AG10803 (cell line): ENCODE measurements at regions not wholly inside any gene's neighbourhood (a gene's known extent, or its start where the extent isn't known, plus 50 kb on each side); places are given as distances from the start of the nearest gene placed in this dataset.
"Not testable (repeated sequence)": the region's sequence is repeated elsewhere in the genome, so short reads cannot be mapped to it uniquely, and the experiment has no call there.

Experiments
- DNase-seq: peaks from one replicate; pipeline ENCODE4 v3.0.0; 2010; ENCODE audit warnings: low read depth
- H3K4me3 ChIP-seq: 2 replicates; pipeline ENCODE4 v1.5.1; 2011; ENCODE audit warnings: mild to moderate bottlenecking, low read length, control low read depth
- CTCF ChIP-seq: conservative IDR thresholded peaks from 2 replicates; pipeline ENCODE4 v1.5.1; 2011; ENCODE audit warnings: mild to moderate bottlenecking, low read length, control low read depth, inconsistent platforms

GRCh38 chr19:56972291-56972841 lies 131.8 kb upstream of the PEG3 start:
- no peak overlapping the region for H3K4me3 ChIP-seq
- no peak for TF ChIP-seq CTCF
- no peak for DNase-seq

- TF ChIP-seq CTCF: no peak
- DNase-seq: no peak
- H3K4me3 ChIP-seq: no peak overlapping the region
Observed at GRCh38 chr19:56973713-56974555, 133.4 kb upstream of the PEG3 start.

GRCh38 chr19:56974556-56975207 lies 134.2 kb upstream of the PEG3 start:
- no peak overlapping the region for H3K4me3 ChIP-seq
- no peak for TF ChIP-seq CTCF
- no peak for DNase-seq

GRCh38 chr19:56976300-56976699 lies 135.8 kb upstream of the PEG3 start:
- no peak for DNase-seq
- no peak overlapping the region for H3K4me3 ChIP-seq
- TF ChIP-seq CTCF: no peak

- no peak for DNase-seq
- no peak for TF ChIP-seq CTCF
- no peak overlapping the region for H3K4me3 ChIP-seq
Observed at GRCh38 chr19:56976995-56977906, 136.7 kb upstream of the PEG3 start.

- no peak overlapping the region for H3K4me3 ChIP-seq
- TF ChIP-seq CTCF: no peak
- DNase-seq: no peak
Observed at GRCh38 chr19:56978023-56978565, 137.6 kb upstream of the PEG3 start.

GRCh38 chr19:56980326-56980725 lies 139.5 kb upstream of the USP29 start:
- H3K4me3 ChIP-seq, DNase-seq: not testable (repeated sequence)
